GM21390 (cell line): ENCODE measurements at regions not wholly inside any gene's neighbourhood (a gene's known extent, or its start where the extent isn't known, plus 50 kb on each side); places are given as distances from the start of the nearest gene placed in this dataset.
"Not testable (repeated sequence)": the region's sequence is repeated elsewhere in the genome, so short reads cannot be mapped to it uniquely, and the experiment has no call there.

ENCODE experiments used
- ATAC-seq: cut with Tn5 transposase; IDR thresholded peaks from one replicate; pipeline ENCODE4 v1.9.1; 2021; ENCODE audit not compliant: unreplicated experiment

DNA sequence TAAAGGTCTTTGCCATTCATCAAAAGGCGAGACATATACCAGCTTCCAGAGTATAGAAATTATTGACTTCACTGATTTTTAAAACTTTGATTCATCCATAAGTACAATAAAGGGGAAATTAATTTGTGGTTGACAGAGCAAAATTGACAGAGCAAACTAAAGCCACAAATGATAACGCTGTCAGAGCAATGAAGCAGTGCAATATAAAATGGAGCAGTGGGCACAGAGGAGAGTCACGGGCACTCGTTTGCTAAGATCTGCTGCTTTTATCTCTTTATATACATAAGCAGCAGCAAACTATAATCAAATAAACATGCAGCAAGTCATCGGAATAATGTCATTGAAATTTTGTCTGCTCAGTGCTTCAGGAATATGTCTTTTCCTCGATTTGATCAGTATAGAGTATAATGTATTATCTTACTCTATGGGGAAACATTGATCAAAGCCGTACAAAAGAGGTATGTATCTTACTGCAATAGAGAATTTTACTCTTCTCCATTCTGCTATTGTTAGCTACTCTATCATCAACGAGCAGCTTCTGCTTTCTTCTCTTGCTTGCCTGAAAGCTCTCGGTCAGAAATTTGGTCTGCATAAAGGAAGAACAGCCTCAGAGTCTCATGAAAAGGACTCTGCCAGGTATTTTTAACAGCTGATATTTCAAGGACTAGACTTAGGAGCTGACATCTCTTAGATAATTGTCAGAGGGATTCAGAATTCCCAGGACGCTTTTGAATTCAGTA, 546.0 kb upstream of the ARID1B start:
- ATAC-seq, result no peak

DNA sequence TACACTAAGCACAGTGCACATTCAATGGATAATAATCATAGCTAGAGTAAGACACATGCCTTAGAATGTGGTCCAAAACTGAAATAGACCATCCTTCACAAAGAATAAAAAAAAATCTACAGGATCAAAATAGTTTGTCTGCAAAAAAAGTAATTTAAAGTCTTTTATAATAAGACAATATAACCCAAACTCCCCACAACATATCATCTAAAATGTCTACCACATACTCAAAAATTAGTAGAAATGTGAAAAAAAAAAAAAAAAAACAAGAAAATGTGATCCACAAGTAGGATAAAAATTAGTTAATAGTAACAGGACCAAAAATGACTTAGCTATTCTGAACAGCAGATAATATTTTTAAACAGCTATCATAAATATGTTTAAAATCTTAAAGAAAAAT, 557.2 kb upstream of the ARID1B start:
- ATAC-seq, result no peak

DNA sequence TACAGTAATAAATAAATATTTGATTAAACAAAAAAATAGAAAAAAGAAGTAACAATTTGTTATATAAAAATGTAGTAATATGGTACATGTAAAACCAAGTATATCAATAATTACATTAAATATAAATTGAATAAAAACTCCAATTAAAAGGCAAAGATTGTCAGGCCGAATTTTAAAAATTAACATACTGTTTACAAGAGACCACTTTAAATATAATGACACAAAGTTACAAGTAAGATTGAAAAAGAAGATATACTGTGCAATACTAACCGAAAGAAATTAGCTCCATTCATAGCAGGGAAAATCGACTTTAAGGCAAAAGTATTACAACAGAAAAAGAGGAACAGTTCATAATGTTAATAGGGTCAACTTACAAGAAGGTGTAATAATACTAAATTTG, 571.5 kb upstream of the ARID1B start:
- no peak for ATAC-seq

DNA sequence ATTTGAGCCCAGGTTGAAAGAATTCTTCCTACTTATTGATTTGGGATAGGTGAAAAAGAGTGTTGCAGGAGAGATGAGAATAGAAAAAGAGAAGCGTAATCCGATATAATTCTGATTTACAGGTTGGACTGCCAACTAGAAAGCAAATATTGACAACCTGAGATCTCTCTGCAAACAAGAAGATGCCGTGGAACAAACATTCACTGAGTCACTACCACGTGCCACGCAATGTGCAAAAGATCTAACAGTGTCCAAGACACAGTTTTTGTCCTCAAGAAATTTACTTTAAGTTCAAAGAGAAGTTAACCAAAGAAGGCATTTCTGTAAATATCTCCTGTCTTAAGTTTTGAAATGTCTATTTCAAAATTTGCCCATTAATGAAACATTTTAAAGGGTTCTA, 578.0 kb upstream of the ARID1B start:
- ATAC-seq, result no peak

DNA sequence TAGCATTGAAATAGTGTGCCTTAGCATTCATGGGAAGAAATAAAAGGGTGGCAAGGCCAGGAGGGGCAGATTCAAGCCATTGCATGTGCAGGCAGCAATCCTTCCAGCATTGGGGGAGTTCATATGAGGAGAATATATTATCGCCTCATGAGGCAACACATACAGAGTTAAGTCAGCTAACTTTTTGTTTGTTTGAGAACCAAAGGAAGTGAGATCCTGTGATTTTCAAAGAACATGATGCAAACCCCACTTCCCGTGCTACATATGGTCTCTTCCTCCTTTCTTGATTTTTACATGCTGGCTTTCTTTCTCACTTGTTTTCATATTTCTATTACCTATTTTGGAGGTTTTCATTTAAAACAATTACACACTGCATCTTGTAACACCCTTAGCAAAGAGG, 579.7 kb upstream of the ARID1B start:
- ATAC-seq, result no peak

DNA sequence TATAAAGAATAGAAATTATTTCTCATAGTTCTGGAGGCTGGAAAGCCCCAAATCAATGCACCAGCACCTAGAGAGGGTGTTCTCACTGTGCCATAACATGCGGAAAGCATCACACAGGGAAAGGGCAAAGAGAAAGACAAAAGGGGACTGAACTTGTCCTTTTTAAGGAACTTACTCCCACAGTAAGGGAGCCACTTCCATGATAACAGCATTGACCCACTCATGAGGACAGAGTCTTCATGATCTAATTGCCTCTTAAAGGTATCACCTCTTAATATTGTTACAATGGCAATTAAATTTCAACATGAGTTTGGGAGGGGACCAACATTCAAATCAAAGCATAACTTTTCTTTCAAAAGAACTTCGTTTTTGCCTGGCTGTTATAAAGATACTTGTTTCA, 582.2 kb upstream of the ARID1B start:
- no peak for ATAC-seq

DNA sequence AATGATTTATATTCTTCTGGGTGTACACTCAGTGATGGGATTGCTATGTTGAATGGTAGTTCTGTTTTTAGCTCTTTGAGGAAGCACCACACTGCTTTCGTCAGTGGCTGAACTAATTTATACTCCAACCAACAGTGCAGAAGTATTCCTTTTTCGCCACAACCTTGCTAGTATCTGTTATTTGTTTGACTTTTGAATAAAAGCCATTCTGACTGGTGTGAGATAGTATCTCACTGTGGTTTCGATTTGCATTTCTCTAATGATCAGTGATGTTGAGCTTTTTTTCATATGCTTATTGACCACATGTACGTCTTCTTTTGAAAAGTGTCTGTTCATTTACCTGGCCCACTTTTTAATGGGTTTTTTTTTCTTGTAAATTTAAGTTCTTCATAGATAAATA, 583.8 kb upstream of the ARID1B start:
- ATAC-seq, result no peak

DNA sequence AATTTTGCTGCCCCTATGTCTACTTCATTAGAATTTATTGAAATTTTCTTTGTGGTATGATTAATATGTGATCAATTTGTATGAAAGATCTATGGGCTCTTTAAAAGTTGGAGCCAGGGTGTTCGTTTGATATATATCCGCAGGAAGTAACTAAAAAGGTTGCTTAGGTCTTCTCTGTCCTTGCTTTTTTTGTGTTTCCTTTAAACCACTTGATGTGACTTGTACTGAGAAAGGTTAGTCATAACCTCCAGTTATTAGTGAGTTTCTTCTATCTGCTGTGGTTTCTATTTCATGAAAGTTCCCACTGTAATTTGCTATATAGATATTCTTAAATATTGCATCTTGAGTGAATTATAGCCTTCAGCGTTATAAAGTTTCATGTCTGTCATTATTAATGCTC, 585.3 kb upstream of the ARID1B start:
- peak; percentile 61 for ATAC-seq

DNA sequence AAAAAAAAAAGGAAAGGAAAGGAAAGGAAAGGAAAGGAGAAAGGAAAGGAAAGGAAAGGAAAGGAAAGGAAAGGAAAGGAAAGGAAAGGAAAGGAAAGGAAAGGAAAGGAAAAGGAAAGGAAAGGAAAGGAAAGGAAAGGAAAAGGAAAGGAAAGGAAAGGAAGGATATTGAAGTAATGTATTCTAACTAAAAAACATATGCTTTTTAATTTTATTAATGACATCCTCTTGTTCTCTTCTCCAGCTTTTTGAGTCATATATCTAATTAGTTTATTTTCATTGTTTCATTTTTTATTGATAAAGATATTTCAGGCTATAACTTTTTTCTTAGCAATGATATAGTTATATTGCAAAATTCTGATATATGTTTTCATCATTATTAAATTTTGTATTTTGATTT, 585.8 kb upstream of the ARID1B start:
- ATAC-seq, result not testable (repeated sequence)

DNA sequence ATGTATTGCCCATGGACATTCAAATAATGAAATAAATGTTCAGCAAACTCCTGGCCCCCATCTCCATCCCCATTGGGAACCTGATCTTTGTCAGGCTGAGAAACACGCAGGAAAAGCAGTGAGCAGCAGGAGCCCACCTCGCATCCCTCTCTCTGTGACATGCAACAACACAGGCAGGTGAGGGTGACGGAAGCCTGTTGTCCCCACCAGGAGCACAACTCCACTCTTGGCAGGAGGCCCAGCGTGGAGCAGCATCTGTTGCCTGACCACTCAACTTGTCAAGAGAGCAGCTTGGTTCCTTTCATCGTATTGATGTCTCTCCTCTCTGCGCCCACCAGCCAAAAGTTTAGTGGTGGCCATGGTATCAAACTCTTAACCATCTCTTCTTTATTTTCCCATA, 586.9 kb upstream of the ARID1B start:
- no peak for ATAC-seq

DNA sequence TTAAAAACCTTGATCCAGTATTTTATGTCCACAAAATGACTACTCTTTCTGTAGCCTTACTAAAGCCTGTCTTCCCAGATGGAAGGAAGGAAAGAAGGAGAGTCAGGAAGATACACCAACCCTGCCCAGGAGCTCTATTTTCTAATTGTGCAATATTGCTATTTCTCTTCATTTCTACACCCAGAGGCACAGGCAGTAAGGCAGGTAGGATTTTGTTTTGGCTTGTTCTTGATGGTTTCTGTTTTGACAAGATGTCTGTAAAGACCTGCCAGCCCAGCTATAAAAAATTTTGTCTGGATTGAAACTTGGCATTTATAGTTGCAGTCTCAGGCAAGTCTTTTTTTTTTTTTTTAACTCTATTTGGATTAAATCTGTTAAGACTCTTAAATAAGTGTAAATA, 587.5 kb upstream of the ARID1B start:
- no peak for ATAC-seq

DNA sequence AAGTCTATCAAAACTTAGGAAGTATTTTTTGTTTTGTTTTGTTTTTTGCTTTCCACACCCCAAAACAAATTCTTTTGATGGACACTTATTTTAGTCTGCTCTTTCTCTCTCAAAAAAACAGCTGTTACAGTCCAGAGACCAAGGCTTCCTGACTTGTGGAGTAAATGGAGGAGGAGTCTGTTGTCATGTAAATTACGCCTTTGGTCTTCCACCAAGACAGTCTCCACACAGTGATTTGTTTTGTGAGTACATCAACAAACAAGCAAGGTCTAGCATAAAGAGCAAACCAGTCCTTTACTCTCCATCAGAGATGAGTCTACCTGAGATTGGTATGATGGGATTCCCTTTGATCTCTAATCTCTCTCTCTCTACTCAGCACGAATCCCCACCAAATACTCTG, 588.0 kb upstream of the ARID1B start:
- no peak for ATAC-seq

DNA sequence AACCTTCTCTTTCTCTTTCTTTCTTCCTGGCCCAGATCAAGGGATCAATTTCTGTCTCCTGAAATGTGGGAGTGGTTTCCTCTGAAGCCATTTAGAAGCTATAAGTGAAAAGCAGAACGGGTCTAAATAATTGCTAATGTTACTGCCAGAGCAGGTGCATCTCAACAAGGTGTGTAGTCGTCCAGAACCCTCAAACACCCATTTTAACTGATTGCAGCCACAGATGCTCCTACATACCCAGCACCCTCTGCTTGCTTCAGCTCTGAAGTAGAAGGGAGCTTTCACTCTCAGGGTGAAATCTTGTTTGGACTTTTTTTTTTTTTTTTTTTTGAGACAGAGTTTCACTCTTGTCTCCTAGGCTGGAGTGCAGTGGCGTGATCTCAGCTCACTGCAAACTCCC, 592.1 kb upstream of the ARID1B start:
- ATAC-seq, result no peak

DNA sequence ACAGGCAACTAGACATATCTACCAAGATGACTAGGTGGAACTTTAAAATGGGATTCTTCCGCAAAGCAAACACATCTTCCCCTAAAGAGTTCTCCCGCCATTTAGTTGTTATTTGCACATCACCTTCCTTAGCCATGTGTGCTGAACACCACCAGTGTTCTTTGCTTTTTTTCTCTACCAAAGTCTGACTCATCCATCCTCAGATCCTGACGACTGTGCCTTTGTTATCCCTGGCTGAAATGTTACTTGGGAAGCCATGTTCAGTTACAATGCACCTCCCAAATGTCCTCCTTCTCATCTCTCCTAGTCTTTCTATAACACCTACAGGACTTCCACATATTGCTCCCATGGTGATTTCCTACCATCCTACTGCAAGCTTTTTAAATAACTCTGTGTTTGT, 593.5 kb upstream of the ARID1B start:
- ATAC-seq, result no peak

DNA sequence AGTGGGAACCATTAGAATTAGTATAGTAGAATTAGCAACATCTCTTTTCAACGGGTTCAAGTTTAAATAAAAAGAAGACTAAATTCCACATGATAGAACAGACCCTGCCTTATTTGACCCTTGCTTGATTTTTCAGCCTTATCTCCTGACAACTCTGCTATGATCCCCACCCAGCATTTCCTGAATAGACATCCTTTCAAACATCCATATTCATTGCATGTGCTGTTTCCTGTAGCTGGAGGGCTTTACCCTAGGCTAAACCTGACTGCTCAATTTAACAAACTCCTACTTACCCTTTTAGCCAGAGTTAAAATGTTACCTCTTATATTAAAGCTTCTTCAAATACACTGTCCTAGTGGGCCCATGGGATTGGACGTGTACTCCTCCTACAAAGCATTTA, 594.8 kb upstream of the ARID1B start:
- ATAC-seq, result no peak

DNA sequence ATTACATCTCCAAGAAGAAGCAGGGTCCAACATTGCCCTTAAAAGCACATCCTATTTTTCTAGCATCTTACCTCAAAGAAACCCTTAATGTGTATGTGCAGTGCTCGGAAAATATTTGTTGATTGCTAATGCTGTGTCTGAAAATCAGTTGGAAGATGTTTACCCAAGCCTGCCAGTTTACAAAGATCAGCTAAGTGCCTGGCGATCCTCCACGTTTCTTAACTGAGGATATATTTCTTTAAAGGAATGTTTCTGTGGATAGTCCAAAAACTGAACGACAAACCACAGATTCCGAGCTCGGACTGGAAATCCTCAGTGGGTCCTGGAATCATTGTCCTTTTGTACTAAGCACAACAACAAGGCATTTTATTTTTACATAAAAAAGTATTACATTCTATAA, 595.7 kb upstream of the ARID1B start:
- ATAC-seq, result no peak

DNA sequence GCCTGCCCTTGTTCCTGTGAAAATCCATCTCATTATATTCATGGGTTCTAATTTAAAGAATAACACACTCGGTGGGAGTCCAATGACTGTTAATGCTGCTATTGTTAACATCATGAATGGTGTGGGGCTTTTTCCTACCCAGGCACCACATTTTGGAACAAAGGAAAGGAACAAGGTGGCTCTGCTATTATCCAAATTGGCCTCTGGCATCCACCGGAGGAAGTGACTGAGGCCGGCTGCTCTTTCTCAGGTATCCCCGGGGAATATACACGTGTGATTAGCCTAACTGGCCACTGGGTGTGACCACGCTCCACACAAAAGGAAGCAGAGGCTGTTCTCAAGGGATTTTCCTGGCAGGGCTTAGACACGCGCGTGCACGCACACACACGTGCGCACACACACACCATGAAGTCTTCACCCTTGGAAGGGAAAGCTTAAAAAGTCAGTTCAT, 601.2 kb upstream of the ARID1B start:
- ATAC-seq, result no peak

DNA sequence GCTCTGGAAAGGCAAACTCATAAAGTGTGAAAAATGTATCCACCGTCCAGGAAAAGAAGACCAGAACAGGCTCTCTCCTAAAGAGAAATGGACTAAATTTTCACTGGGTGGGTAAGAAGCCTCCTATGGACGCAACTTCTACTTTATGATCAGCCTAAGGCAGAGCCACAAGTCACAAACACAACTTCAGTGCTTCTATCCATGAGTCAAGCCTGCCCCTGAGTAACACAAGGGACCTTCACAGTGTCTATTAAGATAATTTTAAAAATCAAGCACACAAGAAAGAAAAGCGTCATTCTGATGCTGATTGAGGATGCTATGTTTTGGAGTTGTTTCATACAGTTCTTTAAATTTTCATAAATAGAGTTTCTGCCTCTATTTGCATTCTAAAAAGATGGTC, 601.7 kb upstream of the ARID1B start:
- ATAC-seq, result no peak

DNA sequence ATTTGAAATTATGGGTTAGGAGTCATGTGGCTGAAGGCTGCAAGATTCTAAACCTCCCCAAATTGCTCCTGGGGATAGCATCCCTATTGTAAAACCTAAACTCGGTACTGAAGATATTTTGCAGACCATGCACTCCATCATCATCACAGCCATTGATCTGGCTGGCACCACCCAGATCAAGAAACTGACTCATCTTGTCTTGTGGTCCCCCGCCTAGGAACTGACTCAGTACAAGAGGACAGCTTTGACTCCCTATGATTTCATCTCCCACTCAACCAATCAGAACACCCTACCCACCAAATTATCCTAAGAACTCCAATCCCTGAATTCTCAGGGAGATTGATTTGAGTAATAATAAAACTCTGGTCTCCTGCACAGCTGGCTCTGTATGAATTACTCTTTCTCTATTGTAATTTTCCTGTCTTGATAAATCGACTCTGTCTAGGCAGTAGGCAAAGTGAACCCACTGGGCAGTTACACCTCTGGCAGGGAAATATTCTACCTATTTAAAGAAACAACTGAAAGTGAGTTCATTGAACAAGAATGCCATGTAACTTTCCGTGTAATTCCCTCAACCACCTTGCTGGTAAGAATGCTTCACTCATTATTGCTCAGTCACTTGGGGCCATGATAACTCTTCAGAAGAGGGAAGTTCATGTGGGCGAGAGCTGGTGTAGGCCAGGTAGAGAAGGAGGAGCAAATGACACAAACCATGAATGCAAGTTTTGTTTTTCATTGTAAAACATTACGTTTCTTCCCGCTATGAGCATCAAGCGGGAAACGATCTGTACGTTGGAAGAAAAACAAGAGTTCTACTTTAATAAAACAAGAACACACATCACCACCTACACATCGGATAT, 602.9 kb upstream of the ARID1B start:
- no peak for ATAC-seq

DNA sequence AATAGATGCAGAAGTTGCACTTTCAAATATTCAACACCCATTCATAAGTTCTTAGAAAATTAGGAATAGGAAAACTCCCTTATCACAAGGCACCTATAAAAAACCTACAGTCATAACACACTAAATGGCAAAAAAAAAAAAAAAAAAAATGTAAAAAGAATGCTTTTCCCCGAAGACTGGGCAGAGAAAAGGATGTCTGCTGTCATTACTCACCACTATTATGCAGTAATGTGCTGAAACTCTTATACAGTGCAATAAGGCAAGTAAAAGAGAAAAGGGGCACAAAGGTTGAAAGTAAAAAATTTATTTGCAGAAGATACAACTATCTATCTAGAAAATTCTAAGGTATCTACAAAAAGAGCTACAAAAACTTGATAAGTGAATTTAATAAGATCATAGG, 607.8 kb upstream of the ARID1B start:
- ATAC-seq, result no peak

DNA sequence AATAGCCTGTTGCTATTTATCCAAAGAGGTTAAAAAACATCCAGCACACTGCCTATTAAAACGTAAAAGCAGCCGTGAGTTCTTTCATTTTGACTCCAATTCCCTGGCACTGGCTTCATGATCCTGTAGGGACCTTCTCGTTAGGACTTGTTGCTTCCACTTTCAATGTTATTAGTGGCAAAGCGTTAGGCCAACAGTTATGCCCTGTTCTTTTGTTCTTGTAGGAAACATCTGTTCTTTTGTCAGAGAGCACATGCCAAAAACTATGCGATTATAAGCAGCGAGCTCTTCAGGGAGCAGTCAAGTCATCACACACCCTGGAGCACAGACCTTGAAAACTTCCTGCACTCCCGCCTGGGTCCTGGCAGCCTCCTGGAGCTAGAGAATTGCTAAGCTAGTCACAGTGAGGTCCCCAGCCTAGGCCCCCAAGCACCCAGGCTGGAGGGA, 609.5 kb upstream of the ARID1B start:
- no peak for ATAC-seq

DNA sequence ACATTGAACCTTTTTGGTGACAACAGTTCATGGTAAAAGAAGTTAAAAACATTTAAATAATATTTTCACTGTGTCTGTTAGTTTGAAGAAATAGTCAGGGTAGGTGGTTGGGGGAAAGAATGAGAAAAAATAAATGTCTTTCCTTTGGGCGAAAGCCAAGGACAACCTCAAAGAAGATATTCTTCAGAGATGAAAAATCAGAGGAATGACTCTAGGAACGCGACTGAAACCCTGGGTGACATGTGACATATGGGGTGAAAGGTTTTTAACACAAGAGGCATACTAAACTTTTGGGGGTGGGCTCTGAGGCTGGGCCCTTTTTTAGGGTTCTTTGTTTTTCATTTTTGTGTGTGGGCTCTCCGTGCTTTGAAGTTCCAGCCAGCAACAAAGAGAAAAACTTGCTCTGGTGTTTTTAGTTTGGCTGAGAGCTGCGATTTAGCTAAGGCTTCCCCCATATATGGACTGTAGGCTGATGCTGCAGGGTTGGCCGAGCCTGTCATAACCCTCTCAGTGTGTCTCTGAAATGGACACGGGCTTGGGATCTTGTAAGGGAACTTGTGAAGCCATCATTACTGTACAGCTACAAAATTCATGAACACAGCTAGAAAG, 610.1 kb upstream of the ARID1B start:
- ATAC-seq, result no peak
